GM18907 (cell line): ENCODE measurements at regions not wholly inside any gene's neighbourhood (a gene's known extent, or its start where the extent isn't known, plus 50 kb on each side); places are given as distances from the start of the nearest gene placed in this dataset.
"Not testable (repeated sequence)": the region's sequence is repeated elsewhere in the genome, so short reads cannot be mapped to it uniquely, and the experiment has no call there.

Experiments used
- ATAC-seq: cut with Tn5 transposase; IDR thresholded peaks from one replicate; pipeline ENCODE4 v1.9.1; 2021; ENCODE audit warnings: mild to moderate bottlenecking, moderate library complexity; ENCODE audit not compliant: unreplicated experiment

DNA sequence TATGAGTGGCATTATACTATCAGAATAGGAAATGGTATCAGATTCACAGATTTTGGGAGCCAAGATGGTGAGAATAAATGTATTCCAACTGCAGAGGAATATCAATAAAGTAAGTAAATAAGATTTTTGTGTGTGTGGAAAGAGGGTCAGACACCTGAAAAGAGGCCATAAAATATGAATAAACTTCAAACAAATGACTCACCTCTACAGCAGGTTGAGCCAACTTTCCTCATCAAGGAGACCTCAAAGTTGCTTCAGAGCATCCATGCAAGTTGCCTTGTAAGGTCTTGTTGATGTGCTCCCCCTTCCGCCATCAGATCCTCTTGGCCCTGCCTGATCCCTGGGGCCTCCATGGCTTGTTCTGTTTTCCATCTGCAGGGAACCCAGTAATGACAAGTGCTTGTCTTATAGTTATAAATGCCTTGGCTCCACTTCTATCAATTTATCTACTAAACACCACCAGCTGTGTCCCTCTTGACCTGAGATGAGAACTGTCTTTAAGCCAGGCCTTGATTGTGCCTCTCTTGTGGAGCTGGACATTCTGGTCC lies 775.6 kb downstream of the LTN1 start:
- ATAC-seq, result no peak

DNA sequence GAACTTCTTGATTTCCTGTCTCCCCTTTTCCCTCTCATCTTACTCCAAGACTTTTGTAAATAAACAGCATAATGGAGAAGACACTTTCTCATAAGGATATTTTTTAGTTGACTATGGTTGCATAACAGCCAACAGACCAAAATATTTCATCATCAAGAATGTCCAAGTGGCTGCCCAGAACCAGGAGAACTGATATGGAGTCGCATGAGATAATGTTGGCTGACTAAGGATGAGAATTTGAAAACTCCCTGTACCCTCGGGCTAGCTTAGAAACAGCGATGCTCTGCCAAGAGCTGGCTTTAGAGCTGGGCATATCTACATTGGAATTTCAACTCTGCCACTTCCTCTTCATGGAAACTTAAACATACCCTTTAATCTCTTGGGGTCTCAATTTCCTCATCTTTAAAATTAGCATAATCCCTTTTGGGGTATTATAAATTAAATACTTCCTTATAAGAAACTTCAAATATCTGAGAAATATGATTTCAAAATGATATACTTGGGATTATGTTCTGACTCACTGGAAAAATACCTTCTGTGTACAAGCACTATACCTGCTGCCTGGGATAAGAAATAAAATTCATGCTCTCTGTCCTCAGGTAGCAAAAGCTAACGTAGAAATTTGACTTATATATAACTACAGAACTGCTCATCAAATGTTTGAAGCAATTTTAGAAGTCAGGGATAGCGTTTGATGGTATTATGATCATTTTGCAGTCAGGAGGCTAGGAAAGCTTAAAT lies 777.3 kb downstream of the LTN1 start:
- no peak for ATAC-seq

DNA sequence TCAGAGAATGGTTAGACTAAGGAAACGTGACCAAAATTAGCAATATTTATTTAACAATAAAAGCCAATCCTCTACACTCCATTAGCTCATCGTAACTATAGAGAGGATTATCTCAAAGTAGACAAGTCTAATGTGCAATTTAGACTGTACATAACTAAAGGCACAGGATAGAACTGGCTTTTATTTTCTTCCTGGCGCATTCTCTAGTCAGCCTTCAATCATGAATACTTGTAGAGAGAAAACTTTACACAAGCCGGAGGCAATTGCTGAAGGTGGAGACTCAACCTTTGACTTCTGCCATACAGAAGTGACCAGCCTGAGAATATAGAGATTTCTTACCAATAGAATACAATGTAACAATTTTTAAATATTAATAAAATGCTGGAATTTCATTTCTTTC lies 777.9 kb downstream of the LTN1 start:
- ATAC-seq, result no peak

DNA sequence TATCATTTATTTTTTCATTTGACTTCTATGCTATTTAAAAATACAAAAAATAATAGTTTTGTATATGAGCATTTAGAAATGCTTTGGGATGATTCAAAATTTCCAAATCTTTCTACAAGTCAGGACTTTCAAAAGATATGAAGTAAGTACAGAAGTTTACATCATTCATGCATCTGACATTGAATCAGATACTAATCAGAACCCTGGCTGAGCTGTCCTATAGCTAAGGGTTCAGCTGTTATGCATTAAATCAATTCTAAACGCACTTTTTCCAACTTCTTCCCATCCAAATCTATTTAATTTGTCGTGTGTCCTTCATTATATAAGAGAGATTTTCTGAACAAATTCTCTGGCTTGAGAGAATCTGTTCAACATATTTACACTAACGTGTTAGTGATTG lies 779.4 kb downstream of the LTN1 start:
- no peak for ATAC-seq

DNA sequence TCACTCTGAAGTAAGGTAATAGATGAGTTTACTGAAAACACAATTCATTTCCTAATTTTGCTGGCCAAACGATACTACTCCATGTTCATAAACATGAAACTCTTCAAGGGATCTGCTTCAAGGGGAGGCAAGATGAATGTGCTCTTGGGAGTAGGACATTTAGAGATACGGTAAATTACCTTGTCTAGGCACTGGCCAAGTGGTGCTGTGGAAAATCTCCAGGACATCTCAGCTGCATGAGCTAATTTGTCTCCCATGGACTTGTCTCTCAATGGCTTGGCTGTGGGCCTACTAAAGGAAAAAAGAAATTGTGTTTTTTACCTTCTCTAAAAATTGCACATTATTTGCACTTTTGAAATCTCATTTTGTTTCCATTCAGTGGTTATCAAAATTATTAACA lies 780.6 kb downstream of the LTN1 start:
- ATAC-seq, result no peak

DNA sequence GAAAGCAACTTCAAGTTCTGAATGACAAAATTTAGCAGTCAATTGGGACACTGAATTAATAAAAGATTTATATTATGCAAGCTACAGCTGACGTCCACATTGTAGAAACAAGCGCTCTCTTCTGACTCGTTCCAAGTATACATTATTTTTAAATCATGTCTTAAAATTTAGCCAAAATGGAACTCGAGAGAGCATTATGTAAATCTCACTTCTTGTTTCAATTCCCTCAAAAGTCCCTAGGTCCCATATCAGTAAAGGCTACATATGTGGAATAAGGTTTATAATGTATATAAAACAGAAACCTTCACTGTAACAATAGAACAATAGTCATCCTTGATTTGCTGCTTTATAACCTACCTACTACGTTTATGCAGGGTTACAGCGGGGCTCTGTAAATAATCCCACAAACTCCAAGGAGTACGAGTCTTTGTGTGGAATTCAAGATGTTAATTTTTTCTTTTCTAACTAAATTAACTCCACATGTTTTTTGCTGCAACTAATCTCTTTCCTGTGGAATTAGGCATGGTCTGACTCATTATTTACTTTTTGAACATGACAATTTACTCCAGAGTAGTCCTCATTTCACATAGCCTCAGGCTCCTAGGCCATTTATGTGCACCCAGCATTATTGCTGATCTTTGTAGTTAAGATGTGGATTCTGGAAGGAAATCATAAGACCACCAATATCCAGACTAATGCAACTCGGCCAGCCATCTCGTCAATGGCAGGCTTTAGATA lies 785.1 kb downstream of the LTN1 start:
- ATAC-seq, result no peak

DNA sequence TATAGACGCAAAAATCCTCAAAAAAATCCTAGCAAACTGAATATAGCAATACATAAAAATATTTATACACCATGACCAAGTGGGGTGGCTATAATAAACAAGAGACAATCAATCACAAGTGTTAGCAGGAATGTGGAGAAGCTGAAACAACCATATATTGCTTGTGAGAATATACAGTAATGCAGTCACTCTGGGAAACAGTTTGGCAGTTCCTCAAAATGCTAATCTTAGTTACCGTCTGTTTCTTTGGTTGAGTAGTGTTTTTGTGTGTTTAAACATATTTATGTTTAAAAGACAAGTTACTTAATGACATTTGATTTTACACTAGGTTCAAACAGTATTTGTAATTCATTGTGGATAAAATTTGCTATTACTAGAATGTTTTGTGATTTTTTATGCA lies 792.0 kb downstream of the LTN1 start:
- no peak for ATAC-seq

DNA sequence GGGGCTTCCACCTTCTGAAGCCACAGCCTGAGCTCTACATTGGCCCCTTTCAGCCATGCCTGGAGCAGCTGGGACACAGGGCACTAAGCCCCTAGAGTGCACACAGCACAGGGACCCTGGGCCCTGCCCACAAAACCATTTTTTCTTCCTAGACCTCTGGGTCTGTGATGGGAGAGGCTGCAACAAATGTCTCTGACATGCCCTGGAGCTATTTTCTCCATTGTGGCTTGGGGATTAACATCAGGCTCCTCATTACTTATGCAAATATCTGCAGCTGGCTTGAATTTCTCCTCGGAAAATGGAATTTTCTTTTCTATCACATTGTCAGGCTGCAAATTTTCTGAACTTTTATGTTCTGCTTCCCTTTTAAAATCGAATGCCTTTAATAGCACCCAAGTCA lies 795.7 kb downstream of the LTN1 start:
- no peak for ATAC-seq

DNA sequence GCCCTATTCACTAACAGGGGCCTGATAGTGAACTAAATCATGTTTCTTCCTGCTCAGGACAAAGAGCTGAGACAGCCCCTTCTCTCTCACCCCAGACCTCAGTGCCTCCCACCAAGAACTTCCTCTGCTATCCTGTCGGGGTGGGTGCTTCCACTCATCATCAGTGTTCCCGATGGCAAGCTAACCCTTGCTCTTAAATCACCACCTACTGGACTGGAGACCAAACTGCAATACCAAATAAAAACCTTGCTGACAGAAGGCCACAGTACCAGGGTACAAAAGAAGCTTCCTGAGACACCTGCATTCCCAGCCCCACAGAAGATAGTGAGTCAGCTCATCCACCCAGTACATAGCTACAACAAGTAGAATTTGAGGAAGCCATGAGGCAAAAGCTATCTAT lies 799.5 kb downstream of the LTN1 start:
- no peak for ATAC-seq

DNA sequence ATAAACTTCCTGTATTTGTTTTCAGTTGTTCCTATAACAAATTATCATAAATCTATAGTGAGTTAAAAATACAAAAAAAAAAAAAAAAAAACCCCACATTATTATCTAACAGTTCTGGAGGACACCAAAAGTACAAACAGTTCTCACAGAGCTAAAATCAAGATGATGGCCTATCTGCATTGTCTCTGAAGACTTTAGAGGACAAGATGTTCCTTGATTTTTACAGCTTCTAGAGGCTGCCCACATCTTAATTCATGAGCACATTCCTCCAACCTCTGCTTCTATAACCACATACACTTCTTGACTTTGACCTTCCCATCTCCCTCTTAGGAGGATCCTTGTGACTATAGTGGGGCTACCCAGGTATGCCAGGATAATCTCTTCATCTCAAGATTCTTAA lies 806.1 kb downstream of the LTN1 start:
- no peak for ATAC-seq

DNA sequence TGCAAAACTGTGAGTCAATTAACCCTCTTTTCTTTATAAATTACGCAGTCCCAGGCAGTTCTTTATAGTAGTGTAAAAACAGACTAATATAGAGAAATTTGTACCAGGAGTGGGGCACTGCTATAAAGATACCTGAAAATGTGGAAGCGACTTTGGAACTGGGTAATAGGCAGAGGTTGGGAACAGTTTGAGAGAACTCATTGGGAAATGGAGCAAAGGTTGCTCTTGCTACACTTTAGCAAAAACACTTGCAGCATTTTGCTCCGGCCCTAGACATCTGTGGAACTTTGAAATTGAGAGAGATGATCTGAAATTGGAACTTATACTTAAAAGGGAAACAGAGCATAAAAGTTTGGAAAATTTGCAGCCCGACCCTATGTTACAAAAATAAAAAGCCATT lies 810.9 kb downstream of the LTN1 start:
- ATAC-seq, result no peak

DNA sequence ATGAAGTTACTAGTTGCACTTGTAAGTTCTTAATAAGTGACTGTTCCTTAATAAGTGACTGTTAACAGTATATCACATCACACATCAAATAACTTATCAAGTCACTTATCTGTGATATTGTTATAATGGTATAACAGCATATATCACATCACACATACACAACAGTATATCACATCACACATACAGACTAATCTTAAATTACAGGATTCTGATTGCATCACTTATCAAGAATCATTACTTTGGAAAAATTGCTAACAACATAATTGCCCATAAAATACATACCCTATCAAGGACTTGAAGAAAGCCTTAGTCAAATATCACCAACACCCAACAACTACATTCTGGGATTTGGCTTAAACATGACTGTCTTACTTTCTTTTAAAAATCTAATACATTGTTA lies 813.5 kb downstream of the LTN1 start:
- no peak for ATAC-seq

DNA sequence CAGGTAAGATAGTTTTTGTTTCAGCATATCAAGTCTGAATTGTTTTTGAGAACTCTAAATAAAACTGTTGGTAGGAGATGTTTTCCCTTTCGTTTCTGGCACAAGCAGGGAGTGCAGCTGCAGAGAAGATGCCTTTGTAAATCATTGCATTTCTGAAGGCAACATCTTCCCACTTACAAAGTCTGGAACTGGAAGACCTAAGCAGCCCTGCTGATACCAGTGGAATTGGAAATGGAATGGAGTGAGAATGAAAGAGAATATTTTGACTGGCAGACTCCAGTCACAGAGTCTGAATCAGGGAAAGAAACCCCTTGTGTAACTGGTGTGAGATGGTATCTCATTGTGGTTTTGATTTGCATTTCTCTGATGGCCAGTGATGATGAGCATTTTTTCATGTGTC lies 815.6 kb downstream of the LTN1 start:
- ATAC-seq, result no peak

DNA sequence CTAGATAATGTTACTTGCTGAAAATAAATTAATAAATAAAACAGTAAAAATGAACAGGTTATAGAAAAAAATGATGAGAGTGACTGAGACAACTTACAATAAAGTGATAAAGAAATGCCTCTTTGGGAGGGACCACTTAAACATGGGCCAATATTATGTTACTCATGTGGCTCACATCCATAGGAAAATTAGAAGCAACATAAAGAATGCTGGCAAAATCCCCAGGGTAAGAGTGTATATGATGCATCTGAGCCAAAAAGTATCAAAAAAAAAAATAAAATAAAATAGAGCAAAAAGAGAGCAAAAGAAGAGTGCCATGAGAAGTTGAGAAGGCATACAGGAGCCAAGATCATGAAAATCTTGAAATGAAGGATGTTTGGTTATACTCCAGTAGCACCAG lies 818.0 kb downstream of the LTN1 start:
- no peak for ATAC-seq

DNA sequence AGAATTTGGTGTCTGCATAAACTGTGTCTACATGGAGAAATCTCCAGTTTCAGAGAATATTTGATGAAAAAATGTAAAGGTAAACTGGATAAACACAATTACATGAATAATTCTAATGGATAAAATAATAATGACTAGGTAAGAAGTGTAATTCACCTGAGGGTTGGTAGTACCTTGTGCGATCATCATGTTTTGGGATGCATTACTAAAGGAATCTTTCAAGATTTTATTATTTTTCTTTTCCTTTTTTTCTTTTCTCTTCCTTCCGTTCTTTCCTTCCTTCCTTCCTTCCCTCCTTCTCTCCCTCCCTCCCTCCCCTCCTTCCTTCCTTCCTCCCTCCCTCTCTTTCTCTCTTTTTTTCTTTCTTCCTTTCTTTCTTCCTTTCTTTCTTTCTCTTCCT lies 818.7 kb downstream of the LTN1 start:
- ATAC-seq, result no peak

DNA sequence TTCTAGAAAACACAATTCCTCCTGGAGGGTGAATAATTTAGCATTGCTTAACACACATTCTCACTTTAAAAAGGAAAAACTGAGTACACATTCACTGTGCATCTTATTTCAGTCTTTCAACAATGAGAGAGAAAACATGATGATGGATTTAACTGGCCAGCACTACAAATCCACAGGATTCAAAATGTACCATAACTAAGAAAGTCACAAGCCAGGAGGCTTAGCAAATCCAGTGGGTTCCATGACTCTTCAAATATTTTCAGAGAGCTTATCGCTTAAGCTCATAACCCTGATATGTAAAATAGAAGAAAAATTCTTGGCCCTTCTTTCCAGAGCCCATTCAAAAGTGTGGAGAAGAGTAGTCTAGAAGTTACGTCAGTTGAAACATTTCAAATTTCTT lies 820.3 kb downstream of the LTN1 start:
- no peak for ATAC-seq

DNA sequence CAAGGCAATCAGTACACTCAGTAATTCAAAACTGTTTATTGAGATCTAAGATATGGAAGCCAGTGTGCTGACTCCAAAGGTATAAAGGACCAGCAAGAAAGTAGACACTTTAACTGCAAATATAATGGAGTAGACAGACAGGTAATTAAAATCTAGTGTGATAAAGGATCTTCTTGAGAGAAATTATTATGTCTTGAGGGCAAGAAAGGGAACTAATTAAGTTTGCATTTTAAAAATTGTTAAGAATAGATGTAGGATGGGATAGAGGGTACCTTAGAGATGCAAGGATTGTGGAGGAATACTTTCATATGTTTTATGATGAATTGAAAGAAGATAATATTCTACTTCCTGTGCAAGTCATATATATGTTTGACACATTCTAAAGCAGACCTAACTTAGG lies 825.3 kb downstream of the LTN1 start:
- no peak for ATAC-seq

DNA sequence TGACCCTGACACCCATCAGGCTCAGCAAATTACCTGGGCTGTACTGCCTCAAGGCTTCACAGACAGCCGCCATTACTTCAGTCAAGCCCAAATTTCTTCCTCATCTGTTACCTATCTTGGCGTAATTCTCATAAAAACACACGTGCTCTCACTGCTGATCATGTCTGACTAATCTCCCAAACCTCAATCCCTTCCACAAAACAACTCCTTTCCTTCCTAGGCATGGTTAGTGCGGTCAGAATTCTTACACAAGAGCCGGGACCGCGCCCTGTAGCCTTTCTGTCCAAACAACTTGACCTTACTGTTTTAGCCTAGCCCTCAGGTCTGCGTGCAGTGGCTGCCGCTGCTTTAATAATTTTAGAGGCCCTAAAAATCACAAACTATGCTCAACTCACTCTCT lies 828.2 kb downstream of the LTN1 start:
- ATAC-seq, result not testable (repeated sequence)

DNA sequence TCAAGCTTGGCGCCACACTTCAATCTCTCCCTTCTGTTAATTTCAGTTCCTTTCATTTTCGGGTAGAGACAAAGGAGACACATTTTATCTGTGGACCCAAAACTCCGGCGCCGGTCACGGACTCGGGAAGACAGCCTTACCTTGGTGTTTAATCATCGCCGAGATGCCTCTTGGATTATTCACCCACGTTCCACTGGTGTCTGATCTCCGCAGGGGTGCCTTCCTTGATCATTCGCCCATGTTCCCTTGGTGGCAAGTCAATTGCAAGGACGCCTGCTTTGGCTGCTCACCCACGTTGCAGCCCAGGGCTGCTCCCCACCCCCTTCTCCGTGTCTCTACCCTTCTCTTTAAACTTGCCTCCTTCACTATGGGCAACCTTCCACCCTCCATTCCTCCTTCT lies 830.6 kb downstream of the LTN1 start:
- ATAC-seq, result not testable (repeated sequence)

DNA sequence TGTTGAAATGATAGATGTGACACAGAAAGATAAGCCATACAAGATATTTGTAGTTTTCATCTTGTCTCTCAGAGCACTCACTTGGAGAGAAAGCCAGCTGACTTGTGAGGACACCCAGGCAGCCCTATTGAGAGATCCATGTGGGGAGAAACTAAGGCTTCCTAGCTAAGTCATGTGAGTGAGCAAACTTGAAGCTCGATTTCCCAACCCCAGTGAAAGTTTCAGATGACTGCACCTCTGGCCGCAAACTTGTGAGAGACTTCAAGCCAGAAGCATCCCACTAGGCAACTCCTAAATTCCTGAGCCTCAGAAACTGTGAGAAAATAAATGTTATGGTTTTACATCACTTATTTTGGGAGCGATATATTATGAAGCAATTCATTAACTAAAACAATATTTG lies 832.3 kb downstream of the LTN1 start:
- no peak for ATAC-seq

DNA sequence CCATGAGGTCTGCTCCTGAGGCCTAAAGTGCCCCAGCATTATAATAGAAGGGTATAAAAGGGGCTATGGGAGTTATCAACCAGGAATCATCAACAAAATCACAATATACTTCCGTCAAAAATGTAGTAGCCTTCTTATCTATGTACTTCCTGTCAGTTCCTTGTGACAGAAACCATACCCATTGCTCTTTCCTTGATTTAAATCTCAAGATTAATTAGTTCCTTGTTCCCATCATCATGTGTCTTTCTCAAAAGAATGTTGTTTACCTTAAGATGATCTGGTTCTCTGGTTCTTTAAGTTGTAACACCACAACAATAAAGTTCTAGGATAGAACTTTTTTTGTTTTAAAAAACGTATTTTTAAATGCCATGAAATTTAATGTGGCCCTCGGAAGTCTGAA lies 833.3 kb downstream of the LTN1 start:
- ATAC-seq, result no peak

DNA sequence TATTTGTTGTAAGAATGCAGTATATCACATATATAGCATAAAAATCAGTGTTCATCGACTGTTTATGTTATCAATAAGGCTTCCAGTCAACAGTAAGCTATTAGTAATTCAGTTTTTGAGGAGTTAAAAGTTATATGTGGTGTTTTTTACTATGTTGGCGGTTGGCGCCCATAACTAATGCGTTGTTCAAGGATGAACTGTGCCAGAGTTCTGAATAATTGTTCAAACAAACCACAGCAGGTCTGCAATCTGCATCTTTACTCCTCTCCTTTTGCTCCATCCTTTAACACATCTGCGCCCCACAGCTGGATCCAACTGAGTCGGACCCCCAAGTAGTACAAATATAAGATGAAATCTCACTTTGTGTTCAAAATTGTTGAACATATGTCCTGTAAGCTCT lies 836.1 kb downstream of the LTN1 start:
- no peak for ATAC-seq
